ENCODE measurements at regions not wholly inside any gene's neighbourhood (a gene's known extent, or its start where the extent isn't known, plus 50 kb on each side); places are given as distances from the start of the nearest gene placed in this dataset.

DNA sequence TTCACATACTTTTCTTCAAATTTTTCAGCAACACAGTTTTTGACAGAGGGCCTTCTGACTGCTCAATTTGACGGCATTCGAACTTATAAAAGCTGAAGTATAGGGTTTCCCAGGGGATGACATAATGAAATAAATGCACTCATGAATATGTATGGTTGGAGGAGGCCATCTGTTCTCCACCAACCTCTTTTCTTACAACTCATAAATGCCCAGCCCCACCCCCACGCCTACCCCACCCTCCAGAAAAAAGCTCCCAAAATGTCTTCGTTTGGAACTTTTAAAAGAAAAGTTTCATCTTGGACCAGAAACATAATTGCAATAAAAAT is 211.6 kb upstream of the LRRN1 start:
- DNase-seq, result no peak
- intact Hi-C loops (cut with DNase I), result no loop called here

DNA sequence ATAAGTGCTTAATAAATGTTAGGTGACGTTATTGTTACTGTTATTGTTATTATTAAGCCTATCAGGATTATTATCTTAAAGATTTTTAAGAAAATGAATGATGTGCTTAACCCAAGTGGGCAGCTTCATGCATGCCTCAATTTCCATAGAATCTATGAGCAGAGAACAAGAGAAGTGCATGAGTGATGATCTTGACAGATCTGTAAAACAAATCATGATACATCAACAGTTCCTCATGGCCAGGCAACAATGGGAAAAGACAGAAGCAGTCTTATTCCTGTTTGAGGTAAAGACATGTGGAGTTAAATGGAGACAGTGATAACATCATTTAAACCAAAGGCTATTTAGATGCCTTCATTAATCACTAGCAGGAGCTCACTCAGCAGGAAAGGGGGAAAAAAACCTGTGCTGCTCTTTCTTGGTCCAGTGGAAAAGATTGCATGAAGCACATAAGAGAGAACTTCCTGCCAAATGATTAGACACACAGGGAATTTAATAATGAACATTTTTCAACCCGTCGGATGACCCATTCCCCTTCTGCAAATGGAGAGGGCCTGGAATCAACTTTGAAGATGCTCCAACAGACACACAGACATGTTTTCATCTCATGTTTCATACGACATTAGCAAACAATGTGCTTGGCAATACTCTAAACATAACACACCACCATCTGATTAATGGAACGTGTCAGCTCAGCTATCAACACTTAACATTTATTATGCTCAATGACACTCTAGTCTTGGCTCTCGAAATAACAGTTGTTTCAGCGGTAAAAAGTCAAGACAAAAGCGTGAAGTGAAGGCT is 212.2 kb upstream of the LRRN1 start:
- intact Hi-C loops (cut with DNase I), result no loop called here
- no peak for DNase-seq

DNA sequence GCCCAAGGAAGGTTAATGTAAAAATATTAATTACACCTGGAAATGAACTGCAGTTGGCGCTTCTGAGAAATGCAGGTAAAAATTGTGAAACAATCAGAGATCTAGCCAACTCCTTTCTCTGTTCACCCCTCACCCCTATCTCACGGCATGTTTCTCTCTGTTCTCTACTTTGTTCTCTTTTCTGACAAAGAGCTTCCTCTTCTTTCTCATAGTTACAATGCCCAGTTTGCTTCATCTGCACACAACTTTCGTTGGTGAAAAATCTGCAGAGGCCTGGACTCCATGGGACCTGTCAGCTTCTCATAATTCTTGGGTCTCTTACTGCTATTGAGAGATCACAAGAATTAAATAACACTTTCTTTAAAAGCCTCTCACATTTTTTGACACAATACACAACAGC is 212.9 kb upstream of the LRRN1 start:
- intact Hi-C loops (cut with DNase I), result no loop called here
- DNase-seq, result no peak

DNA sequence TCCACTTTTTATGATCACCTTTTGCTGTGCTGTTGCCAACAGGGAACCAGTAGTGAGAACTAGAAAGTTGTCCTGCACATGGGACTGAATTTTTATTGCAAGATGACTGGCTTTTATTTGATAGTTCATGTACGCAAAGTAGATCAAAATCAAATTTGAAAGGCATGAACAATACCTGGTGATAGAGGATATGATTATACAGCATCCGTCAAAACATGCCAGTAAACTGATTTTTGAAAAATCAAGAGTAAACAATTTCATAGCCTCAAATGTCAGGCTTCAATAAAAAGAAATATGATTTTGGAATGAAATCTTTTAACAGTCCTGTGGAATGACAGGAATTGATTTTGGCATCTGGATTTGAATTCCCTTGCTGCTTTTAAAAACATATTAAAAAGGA is 219.6 kb upstream of the LRRN1 start:
- DNase-seq, result no peak
- intact Hi-C loops (cut with DNase I), result no loop called here

- intact Hi-C loops (cut with DNase I), result no loop called here
- DNase-seq, result no peak
Observed at GRCh38 chr3:3578718-3579117, 220.5 kb upstream of the LRRN1 start.

- no peak for DNase-seq
- intact Hi-C loops (cut with DNase I), result no loop called here
Observed at GRCh38 chr3:3577823-3578222, 221.4 kb upstream of the LRRN1 start.

DNA sequence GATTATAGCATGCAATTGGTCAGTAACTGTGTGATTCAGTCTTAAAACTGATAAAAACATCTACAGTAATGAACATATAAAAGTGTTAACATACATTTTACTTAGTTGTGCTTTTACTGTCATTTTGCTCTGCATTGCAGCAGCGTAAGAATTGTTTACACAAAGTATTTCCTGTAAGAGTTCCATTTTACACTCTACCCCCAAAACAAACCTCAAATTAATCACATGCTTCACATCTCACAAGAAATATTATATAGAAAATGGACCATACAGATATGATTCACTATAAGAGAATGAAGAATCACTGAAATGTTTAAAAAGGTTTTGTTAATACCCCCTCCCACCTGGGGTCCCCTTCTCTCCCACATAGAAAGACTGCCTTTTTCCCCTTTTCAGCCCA is 225.9 kb upstream of the LRRN1 start:
- intact Hi-C loops (cut with DNase I), result no loop called here

GRCh38 chr3:3560591-3561311 is 238.5 kb upstream of the LRRN1 start:
- no peak for DNase-seq
- intact Hi-C loops (cut with DNase I), result no loop called here

More for the DNA sequence above, 225.9 kb upstream of the LRRN1 start:
- DNase-seq, result no peak

GRCh38 chr3:3559786-3560185 is 239.4 kb upstream of the LRRN1 start:
- intact Hi-C loops (cut with DNase I), result no loop called here
- DNase-seq, result no peak

GRCh38 chr3:3556078-3556477 is 243.2 kb upstream of the LRRN1 start:
- DNase-seq, result no peak
- intact Hi-C loops (cut with DNase I), result no loop called here

GRCh38 chr3:3553236-3553635 is 246.0 kb upstream of the LRRN1 start:
- no peak for DNase-seq
- intact Hi-C loops (cut with DNase I), result no loop called here

GRCh38 chr3:3552761-3553160 is 246.5 kb upstream of the LRRN1 start:
- intact Hi-C loops (cut with DNase I), result no loop called here
- no peak for DNase-seq

DNA sequence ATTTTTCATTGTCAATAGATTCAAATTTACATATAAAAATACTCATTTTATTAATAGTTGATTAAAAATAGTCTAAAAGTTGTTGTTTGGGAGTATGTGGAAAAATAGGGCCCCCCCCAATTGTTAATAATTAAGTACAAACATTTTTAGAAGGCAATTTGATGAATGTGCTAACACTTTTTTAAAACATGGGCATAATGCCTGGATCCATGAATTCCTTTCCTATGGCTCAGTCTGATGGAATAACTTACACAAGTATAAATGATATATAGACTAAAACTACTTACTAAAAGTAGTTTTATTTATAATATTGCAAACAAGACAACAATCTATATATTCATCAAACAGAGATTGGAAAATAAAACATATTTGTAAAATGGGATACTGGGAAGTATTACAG is 247.2 kb upstream of the LRRN1 start:
- DNase-seq, result no peak
- intact Hi-C loops (cut with DNase I), result no loop called here

GRCh38 chr3:3545360-3545759 is 253.9 kb upstream of the LRRN1 start:
- no peak for DNase-seq
- intact Hi-C loops (cut with DNase I), result no loop called here

DNA sequence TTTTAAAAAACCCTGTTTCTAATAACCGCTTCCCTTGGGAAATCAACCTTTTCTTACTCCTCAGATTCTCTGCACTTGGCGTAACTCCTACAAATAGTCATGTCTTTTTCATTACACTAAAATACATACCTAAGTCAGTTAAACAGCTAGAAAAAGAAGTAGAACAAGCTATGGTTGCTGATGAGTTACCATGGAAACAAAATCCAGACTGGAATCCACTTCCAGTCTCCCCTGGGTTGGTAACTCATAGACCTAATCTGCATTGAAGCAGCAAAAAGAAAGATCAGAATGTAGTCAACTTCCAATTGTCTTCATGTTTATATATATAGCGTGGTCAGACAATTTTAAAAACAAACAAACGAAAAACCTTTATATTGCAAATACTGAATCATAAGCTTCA is 260.8 kb upstream of the LRRN1 start:
- intact Hi-C loops (cut with DNase I), result no loop called here
- DNase-seq, result peak in 1 of 42 donors; percentile 15

DNA sequence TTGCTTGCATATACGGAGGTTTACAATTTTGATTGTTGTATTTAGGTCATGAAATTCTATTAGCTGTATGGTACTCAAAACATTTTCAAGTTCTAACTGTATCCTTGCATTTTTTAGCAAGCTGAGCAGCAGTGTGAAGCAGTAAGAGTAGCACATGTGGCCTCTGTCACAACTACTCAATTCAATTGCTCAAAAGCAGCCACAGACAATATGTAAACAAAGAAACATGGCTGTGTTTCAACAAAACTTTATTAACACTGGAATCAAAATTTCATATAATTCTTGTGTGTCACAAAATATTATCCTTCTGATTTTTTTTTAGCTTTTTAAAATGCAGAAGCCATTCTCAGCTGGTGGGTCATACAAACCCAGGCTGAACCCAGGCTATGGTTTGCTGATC is 266.7 kb upstream of the LRRN1 start:
- intact Hi-C loops (cut with DNase I), result no loop called here
- no peak for DNase-seq

GRCh38 chr3:3531476-3531875 is 267.8 kb upstream of the LRRN1 start:
- intact Hi-C loops (cut with DNase I), result no loop called here
- DNase-seq, result peak in 4 of 42 donors; percentile 16 to 45 (median 24)

- intact Hi-C loops (cut with DNase I), result no loop called here
- DNase-seq, result peak in 18 of 42 donors; percentile 8 to 67 (median 26)
Observed at GRCh38 chr3:3519266-3519665, 280.0 kb upstream of the LRRN1 start.

- no peak for DNase-seq
- intact Hi-C loops (cut with DNase I), result no loop called here
Observed at GRCh38 chr3:3516996-3517395, 282.2 kb upstream of the LRRN1 start.

- DNase-seq, result no peak
- intact Hi-C loops (cut with DNase I), result no loop called here
Observed at GRCh38 chr3:3516384-3516783, 282.8 kb upstream of the LRRN1 start.

DNA sequence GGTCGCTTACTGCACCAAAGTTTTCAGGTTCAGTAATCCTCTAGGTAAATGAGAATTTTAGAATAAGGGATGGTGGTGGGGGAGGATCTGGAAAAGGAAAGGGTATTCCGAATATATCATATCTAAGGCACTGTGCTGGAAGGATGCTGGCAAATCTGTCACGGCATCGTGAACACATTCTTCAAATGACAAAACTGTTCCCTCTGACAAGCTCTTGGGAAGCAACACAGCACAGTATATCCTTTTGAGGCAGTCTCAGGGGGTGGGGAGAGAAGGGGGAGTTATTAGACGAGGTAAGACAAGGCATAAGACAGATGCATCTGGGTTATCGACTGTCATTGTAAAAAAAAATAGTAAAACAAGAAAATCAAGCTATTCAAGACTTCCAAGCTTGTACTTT is 289.6 kb upstream of the LRRN1 start:
- peak in 36 of 42 donors; percentile 7 to 89 (median 50) for DNase-seq
- intact Hi-C loops (cut with DNase I), result no loop called here

All from head of caudate nucleus (tissue), 42 donors.